Neural cell (in vitro differentiated cells): ENCODE measurements at regions not wholly inside any gene's neighbourhood (a gene's known extent, or its start where the extent isn't known, plus 50 kb on each side); places are given as distances from the start of the nearest gene placed in this dataset.

Source experiments
- H2AFZ ChIP-seq: fragments of 200-600, 300-800 bp; sonication (generic), shearing (Covaris generic); 2 replicates; pipeline ENCODE4 v1.6.0; 2014; ENCODE audit warnings: low read depth, mild to moderate bottlenecking, antibody characterized with exemption, low read length, moderate library complexity
- H3F3A ChIP-seq: fragments of 200-600 bp; shearing (Covaris generic); 2 replicates; pipeline ENCODE4 v1.6.1; 2016; ENCODE audit warnings: mild to moderate bottlenecking, moderate library complexity, mixed read lengths, antibody characterized with exemption, low read length; ENCODE audit not compliant: insufficient read depth, poor library complexity, severe bottlenecking
- H3K27ac ChIP-seq: fragments of 200-600, 300-800 bp; sonication (generic), shearing (Covaris generic); 2 replicates; pipeline ENCODE4 v1.5.1; 2014; ENCODE audit warnings: mild to moderate bottlenecking, low read length, moderate library complexity
- H3K27me3 ChIP-seq: fragments of 300-800, 200-600 bp; sonication (generic), shearing (Covaris generic); 2 replicates; pipeline ENCODE4 v1.6.0; 2014; ENCODE audit warnings: mild to moderate bottlenecking, low read depth, low read length, moderate library complexity; ENCODE audit not compliant: insufficient read depth
- H3K36me3 ChIP-seq: fragments of 300-800, 200-600 bp; sonication (generic), shearing (Covaris generic); 2 replicates; pipeline ENCODE4 v1.5.1; 2014; ENCODE audit warnings: mild to moderate bottlenecking, antibody characterized with exemption, low read length, moderate library complexity; ENCODE audit not compliant: insufficient read depth
- H3K4me2 ChIP-seq: fragments of 300-800, 200-600 bp; sonication (generic), shearing (Covaris generic); 2 replicates; pipeline ENCODE4 v1.6.0; 2014; ENCODE audit warnings: mild to moderate bottlenecking, low read length
- H3K4me3 ChIP-seq: fragments of 300-800, 200-600 bp; sonication (generic), shearing (Covaris generic); 2 replicates; pipeline ENCODE4 v1.5.1; 2014; ENCODE audit warnings: mild to moderate bottlenecking, low read length, moderate library complexity
- H3K79me2 ChIP-seq: fragments of 200-600 bp; shearing (Covaris generic); replicated peaks from 2 replicates; pipeline ENCODE4 v1.6.0; 2014; ENCODE audit warnings: mild to moderate bottlenecking, low read length, moderate library complexity; ENCODE audit not compliant: insufficient read depth
- H3K9ac ChIP-seq: fragments of 300-800, 200-600 bp; sonication (generic), shearing (Covaris generic); 2 replicates; pipeline ENCODE4 v1.6.1; 2016; ENCODE audit warnings: mild to moderate bottlenecking, low read length, mixed read lengths
- H3K9me2 ChIP-seq: fragments of 200-600 bp; shearing (Covaris generic); 2 replicates; pipeline ENCODE4 v1.6.1; 2016; ENCODE audit warnings: mild to moderate bottlenecking, low read length, mixed read lengths; ENCODE audit not compliant: insufficient read depth
- H3K9me3 ChIP-seq: fragments of 200-600, 300-800 bp; sonication (generic), shearing (Covaris generic); 2 replicates; pipeline ENCODE4 v1.6.1; 2016; ENCODE audit warnings: mild to moderate bottlenecking, mixed run types, low read length, moderate library complexity, mixed read lengths
- H4K20me1 ChIP-seq: fragments of 200-600 bp; shearing (Covaris generic); 2 replicates; pipeline ENCODE4 v1.6.1; 2016; ENCODE audit warnings: mild to moderate bottlenecking, mixed run types; ENCODE audit not compliant: insufficient read depth
- CTCF ChIP-seq: fragments of 450-650 bp; IDR thresholded peaks from 2 replicates; pipeline ENCODE4 v1.5.1; 2014; ENCODE audit warnings: antibody characterized with exemption, mild to moderate bottlenecking, moderate library complexity; ENCODE audit not compliant: poor library complexity, severe bottlenecking
- EP300 ChIP-seq: fragments of 450-650 bp; conservative IDR thresholded peaks from 2 replicates; pipeline ENCODE4 v1.6.1; 2014; ENCODE audit warnings: antibody characterized with exemption, mild to moderate bottlenecking, moderate library complexity; ENCODE audit not compliant: poor library complexity, severe bottlenecking
- EZH2 ChIP-seq: fragments of 200-600, 300-800 bp; shearing (Covaris generic), sonication (generic); IDR thresholded peaks from 2 replicates; pipeline ENCODE4 v1.6.1; 2014; ENCODE audit warnings: antibody characterized with exemption, low read length, borderline replicate concordance, mild to moderate bottlenecking; ENCODE audit not compliant: insufficient read depth, poor library complexity, severe bottlenecking
- MXI1 ChIP-seq: fragments of 450-650 bp; conservative IDR thresholded peaks from 2 replicates; pipeline ENCODE4 v1.6.1; 2014; ENCODE audit warnings: antibody characterized with exemption, mild to moderate bottlenecking; ENCODE audit not compliant: poor library complexity, severe bottlenecking
- POLR2AphosphoS5 ChIP-seq: IDR thresholded peaks from 2 replicates; pipeline ENCODE4 v1.6.1; 2012
- RAD21 ChIP-seq: fragments of 450-650 bp; conservative IDR thresholded peaks from 2 replicates; pipeline ENCODE4 v1.6.1; 2014; ENCODE audit warnings: antibody characterized with exemption, mild to moderate bottlenecking, moderate library complexity
- REST ChIP-seq: IDR thresholded peaks from 2 replicates; pipeline ENCODE4 v1.6.1; 2012; ENCODE audit warnings: borderline replicate concordance
- SMC3 ChIP-seq: fragments of 450-650 bp; conservative IDR thresholded peaks from 2 replicates; pipeline ENCODE4 v1.6.1; 2014; ENCODE audit warnings: antibody characterized with exemption, mild to moderate bottlenecking, moderate library complexity; ENCODE audit not compliant: poor library complexity
- TAF1 ChIP-seq: IDR thresholded peaks from 2 replicates; pipeline ENCODE4 v1.6.1; 2012; ENCODE audit warnings: low read depth

- Histone ChIP-seq H3F3A (no peaks in the 10 kb centered on the region), H3K4me3 (no peak overlapping the region), H3K79me2 (no peaks in the 10 kb centered on the region), H3K36me3 (no peaks in the 10 kb centered on the region), H3K9ac (no peak overlapping the region), H3K4me2 (no peak overlapping the region), H3K27me3 (no peaks in the 10 kb centered on the region), H3K9me2 (no peaks in the 10 kb centered on the region), H4K20me1 (no peaks in the 10 kb centered on the region), H2AFZ (no peak overlapping the region), H3K9me3 (no peaks in the 10 kb centered on the region), H3K27ac (no peak overlapping the region)
- no peak for TF ChIP-seq TAF1
- TF ChIP-seq SMC3, result no peak
- no peak for TF ChIP-seq RAD21
- no peak for TF ChIP-seq REST
- TF ChIP-seq EZH2, result no peak
- TF ChIP-seq MXI1, result no peak
- no peak for TF ChIP-seq CTCF
- TF ChIP-seq EP300, result no peak
- TF ChIP-seq POLR2AphosphoS5, result no peak
Observed at GRCh38 chr3:160098926-160099626, 110.4 kb downstream of the IL12A start.

GRCh38 chr3:160099834-160100233 lies 111.2 kb downstream of the IL12A start:
- Histone ChIP-seq H3K79me2 (no peaks in the 10 kb centered on the region), H3K4me2 (no peak overlapping the region), H3K9ac (no peak overlapping the region), H3K27ac (no peak overlapping the region), H3K27me3 (no peaks in the 10 kb centered on the region), H3F3A (no peaks in the 10 kb centered on the region), H4K20me1 (no peaks in the 10 kb centered on the region), H3K36me3 (no peaks in the 10 kb centered on the region), H2AFZ (no peak overlapping the region), H3K9me3 (no peaks in the 10 kb centered on the region), H3K9me2 (no peaks in the 10 kb centered on the region), H3K4me3 (no peak overlapping the region)
- TF ChIP-seq MXI1 (no peak), EP300 (no peak), SMC3 (no peak), EZH2 (no peak), TAF1 (no peak), CTCF (no peak), POLR2AphosphoS5 (no peak), REST (no peak), RAD21 (no peak)
